GM21723 (cell line): ENCODE measurements at regions not wholly inside any gene's neighbourhood (a gene's known extent, or its start where the extent isn't known, plus 50 kb on each side); places are given as distances from the start of the nearest gene placed in this dataset.
"Not testable (repeated sequence)": the region's sequence is repeated elsewhere in the genome, so short reads cannot be mapped to it uniquely, and the experiment has no call there.

Experiments used
- ATAC-seq: cut with Tn5 transposase; IDR thresholded peaks from one replicate; pipeline ENCODE4 v1.9.1; 2021; ENCODE audit warnings: mild to moderate bottlenecking, moderate library complexity; ENCODE audit not compliant: unreplicated experiment

- no peak for ATAC-seq
Observed at GRCh38 chr6:79431537-79431933, 105.7 kb downstream of the LCA5 start.

- no peak for ATAC-seq
Observed at GRCh38 chr6:79430913-79431536, 106.2 kb downstream of the LCA5 start.

DNA sequence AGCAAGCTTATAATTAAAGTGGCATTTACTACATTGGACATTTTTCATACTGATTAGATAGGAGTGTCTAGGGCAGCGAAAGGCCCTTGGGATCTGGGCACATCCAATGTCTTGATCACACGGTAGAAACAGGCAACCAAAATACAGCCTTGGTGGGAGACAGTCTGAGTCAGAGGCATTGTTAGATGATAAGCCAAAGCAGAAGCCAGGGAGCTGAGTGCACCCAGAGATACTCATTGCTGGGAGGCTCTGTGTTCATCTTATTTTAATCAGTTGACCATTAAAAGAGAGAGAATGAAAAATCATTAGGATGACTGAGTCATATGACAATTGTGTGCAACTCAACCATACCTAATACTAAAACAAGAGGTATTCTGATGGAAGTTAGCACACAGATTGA, 109.5 kb downstream of the LCA5 start:
- no peak for ATAC-seq

DNA sequence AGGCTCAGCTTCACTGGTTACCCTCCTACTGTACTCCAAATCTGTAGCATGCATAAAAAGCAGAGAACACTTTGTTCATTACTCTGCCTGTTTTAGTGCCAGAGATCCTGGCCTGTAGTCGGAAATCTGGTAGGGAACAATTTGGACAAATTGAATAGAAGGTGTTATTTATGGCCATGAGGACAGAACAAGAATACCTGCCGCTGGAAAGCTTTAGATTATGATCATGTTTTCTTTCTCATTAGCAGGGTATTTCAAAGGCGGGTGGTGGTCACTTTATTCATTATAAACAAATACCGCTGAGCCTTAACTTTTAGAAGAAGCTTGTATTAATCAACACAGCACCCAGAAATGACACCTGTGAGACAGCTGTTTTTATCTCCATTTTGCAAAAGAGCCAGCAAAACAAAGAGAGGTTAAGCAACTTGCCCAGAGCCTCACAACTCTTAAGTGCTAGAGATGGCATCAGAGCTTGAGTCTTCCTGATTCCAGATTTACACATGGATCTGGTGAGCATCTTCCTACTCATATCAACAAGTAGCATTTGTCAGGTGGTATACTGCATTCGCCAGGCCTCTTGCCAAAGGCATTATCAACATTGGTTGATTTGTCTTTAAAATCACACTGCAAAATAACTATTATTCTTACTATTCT, 110.5 kb downstream of the LCA5 start:
- ATAC-seq = no peak

- ATAC-seq = no peak
Observed at GRCh38 chr6:79425589-79426311, 111.5 kb downstream of the LCA5 start.

DNA sequence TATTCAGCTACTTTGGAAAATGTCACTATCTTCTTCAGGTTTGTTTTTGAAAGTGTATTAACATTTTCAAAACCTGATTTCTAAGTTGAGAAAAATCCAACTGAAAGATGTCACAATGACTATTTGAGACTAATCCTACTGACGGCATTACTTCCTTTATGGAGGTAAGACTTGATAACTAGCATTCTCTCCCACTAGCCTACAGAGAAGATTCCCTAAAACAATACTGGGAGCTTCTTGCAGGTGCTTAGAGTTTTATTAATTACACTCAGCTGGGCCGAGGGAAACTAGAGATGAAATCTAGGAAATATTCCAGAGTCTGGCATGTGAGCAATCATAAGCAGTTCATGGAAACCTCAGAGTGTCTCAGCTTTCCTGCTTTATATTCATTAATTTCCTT, 114.0 kb downstream of the LCA5 start:
- no peak for ATAC-seq

DNA sequence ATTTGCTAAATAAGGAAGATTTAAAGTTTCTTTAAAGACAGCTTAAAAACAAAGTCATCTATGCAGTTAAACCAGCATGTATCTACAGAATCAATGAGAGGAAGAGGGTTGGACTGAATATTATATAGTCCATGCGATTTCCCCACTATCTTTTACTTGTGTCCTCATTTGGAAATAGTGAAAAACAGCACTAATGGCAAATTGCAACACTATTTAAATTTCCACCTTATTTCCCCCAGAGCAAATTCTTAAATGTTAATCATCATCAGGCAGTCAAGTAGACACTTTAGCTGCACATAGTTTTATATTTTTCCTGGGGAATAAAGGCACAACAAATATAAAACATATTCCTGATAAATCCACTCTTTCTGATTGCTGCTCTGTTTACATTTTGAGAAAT, 114.6 kb downstream of the LCA5 start:
- no peak for ATAC-seq

- ATAC-seq = peak; percentile 86
Observed at GRCh38 chr6:79421707-79422484, 115.3 kb downstream of the LCA5 start.

DNA sequence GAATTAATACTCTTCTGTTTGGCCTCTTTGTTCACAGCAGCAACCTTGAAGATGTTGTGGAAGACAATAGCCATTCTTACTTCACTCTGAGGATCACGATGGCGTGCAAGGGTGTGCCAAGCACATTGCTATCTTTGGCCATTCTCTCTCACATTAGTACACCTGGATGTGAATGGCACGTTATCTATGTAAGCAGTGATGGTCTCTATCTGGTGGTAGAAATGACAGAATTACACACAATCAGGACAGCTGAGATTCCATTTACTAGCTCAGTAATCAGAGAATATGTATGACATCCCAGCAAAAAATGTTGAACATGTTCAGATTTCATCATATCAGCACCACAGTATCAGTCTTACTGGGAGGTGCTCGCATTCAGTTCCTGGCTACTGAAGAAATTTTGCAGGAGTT, 116.2 kb downstream of the LCA5 start:
- ATAC-seq = no peak

- no peak for ATAC-seq
Observed at GRCh38 chr6:79420054-79420453, 117.2 kb downstream of the LCA5 start.

GRCh38 chr6:79416931-79417330, 120.3 kb downstream of the LCA5 start:
- no peak for ATAC-seq

GRCh38 chr6:79413562-79414002, 123.6 kb downstream of the LCA5 start:
- no peak for ATAC-seq

DNA sequence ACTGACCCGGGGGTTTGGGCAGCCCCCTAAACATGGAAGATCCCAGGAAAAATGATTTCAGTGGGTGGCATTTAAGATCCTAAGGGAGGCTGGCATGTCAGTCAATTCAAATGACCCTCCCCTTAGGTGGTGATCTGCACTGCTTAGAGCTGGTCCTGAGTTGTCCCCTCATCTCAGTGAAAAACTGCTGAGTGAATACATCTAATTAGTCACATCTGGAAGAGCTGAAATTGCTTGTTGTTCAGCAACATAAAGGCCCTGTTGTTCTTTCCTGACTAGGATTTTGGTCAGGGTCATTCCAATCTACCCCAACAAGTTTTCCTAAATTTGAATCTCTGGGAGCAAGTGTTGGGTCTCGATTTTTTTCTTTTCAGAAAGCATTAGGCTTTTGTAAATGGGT, 126.4 kb downstream of the LCA5 start:
- ATAC-seq = no peak

GRCh38 chr6:79408256-79408974, 128.8 kb downstream of the LCA5 start:
- no peak for ATAC-seq

GRCh38 chr6:79404677-79405076, 132.6 kb downstream of the LCA5 start:
- no peak for ATAC-seq

GRCh38 chr6:79404261-79404660, 133.0 kb downstream of the LCA5 start:
- ATAC-seq = no peak

GRCh38 chr6:79403563-79403962, 133.7 kb downstream of the LCA5 start:
- no peak for ATAC-seq

DNA sequence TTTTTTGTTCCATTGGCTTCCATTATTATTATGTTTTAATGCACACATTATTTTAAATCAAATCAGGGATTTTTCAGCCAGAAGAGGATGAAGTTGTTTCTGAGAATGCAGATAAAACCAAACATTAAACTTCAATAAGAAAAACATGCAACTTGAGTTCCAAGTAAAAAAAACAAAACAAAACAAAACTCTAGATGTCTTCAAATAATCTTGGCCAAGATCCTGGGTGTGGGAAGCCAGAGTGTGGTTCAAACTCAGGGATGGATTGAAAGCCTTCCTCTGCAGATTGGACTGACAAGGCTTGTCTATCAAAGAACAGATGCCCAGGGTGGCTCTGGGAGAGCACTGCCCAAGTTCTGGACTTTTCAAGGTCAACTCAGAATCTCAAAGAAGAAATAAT, 134.1 kb downstream of the LCA5 start:
- ATAC-seq = no peak

- ATAC-seq = no peak
Observed at GRCh38 chr6:79399499-79399898, 137.7 kb downstream of the LCA5 start.

DNA sequence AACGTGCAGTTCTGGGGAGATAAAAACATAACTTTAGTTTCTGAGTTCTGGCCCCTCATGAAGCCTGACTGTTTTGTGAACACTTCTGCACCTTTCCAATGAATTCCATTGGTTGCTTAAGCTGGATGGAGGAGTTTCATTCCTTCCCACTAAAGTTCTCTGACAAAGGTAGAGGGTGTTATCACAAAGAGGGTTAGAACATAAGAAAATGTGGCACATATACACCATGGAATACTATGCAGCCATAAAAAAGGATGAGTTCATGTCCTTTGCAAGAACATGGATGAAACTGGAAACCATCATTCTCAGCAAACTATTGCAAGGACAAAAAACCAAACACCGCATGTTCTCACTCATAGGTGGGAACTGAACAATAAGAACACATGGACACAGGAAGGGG, 138.6 kb downstream of the LCA5 start:
- ATAC-seq = not testable (repeated sequence)

GRCh38 chr6:79396625-79397024, 140.6 kb downstream of the LCA5 start:
- no peak for ATAC-seq
